ENCODE measurements at regions not wholly inside any gene's neighbourhood (a gene's known extent, or its start where the extent isn't known, plus 50 kb on each side); places are given as distances from the start of the nearest gene placed in this dataset.

DNA sequence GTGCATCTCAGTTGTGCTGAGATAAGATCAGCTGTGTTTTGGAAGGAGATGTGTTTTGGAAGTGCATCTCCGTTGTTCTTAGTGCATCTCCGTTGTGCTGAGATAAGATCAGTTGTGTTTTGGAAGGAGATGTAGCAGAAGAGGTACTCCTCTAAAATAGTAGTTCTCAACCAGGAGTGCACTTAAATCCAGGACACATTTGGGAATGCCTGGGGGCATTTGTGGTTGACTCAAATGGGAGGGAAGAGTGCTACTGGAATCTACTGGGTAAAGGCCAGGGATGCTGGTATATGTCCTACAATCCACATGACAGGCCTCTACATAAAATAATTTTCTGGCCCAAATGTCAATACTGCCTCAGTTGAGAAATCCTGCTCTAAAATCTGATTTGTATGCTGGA, 70.8 kb upstream of the CHRDL1 start:
- TF ChIP-seq GATA2 (IDR thresholded peaks at IDR 0.05; ENCODE audit: insufficient read depth, insufficient read length, low read depth, low read length) (no peak), POLR2AphosphoS5 (IDR thresholded peaks at IDR 0.05; ENCODE audit: insufficient read depth, low read depth, low read length) (no peak), MYC (IDR thresholded peaks at IDR 0.05; ENCODE audit: low read depth, low read length) (no peak), EZH2 (IDR thresholded peaks at IDR 0.05; ENCODE audit: borderline replicate concordance, low read depth, low read length, severe bottlenecking) (no peak), POLR2A (IDR thresholded peaks at IDR 0.05; ENCODE audit: low read depth, low read length) (no peak), JUN (IDR thresholded peaks at IDR 0.05; ENCODE audit: borderline replicate concordance, insufficient read depth, insufficient read length, low read depth) (no peak), FOS (IDR thresholded peaks at IDR 0.05; ENCODE audit: borderline replicate concordance, insufficient read depth, low read length) (no peak)
- TF ChIP-seq, protein P1, sequence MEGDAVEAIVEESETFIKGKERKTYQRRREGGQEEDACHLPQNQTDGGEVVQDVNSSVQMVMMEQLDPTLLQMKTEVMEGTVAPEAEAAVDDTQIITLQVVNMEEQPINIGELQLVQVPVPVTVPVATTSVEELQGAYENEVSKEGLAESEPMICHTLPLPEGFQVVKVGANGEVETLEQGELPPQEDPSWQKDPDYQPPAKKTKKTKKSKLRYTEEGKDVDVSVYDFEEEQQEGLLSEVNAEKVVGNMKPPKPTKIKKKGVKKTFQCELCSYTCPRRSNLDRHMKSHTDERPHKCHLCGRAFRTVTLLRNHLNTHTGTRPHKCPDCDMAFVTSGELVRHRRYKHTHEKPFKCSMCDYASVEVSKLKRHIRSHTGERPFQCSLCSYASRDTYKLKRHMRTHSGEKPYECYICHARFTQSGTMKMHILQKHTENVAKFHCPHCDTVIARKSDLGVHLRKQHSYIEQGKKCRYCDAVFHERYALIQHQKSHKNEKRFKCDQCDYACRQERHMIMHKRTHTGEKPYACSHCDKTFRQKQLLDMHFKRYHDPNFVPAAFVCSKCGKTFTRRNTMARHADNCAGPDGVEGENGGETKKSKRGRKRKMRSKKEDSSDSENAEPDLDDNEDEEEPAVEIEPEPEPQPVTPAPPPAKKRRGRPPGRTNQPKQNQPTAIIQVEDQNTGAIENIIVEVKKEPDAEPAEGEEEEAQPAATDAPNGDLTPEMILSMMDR (IDR thresholded peaks at IDR 0.05; ENCODE audit: extremely low read depth in 1 of 2, insufficient read depth in 1 of 2, low read depth in 1 of 2, low read length in 2 of 2), result no peak
- TF ChIP-seq, protein P2, sequence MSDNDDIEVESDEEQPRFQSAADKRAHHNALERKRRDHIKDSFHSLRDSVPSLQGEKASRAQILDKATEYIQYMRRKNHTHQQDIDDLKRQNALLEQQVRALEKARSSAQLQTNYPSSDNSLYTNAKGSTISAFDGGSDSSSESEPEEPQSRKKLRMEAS (IDR thresholded peaks at IDR 0.05; ENCODE audit: insufficient read depth, insufficient read length), result no peak
- Histone ChIP-seq H3K27me3 (ENCODE audit: control insufficient read depth in 2 of 2, insufficient read depth in 2 of 2, low read length in 2 of 2) (no peaks in the 10 kb centered on the region), H4K20me1 (replicated peaks; ENCODE audit: control insufficient read depth, extremely low read depth, insufficient read depth, low read length) (no peaks in the 10 kb centered on the region), H3K79me2 (ENCODE audit: control insufficient read depth, insufficient read depth, low read length) (no peaks in the 10 kb centered on the region), H3K9ac (replicated peaks; ENCODE audit: extremely low read depth, insufficient read depth, low read length) (no peak overlapping the region), H3K36me3 (ENCODE audit: control insufficient read depth in 2 of 2, extremely low read depth in 1 of 2, insufficient read depth in 2 of 2, low read length in 2 of 2) (no peaks in the 10 kb centered on the region), H3K27ac (ENCODE audit: insufficient read depth, low read depth, low read length) (no peak overlapping the region), H2AFZ (ENCODE audit: low read depth, low read length) (no peak overlapping the region), H3K4me2 (ENCODE audit: insufficient read depth, low read length) (no peak overlapping the region), H3K4me1 (ENCODE audit: control insufficient read depth, extremely low read depth, insufficient read depth, low read length) (no peaks in the 10 kb centered on the region), H3K9me1 (replicated peaks; ENCODE audit: control insufficient read depth, extremely low read depth, insufficient read depth, low read length) (no peaks in the 10 kb centered on the region), H3K4me3 (replicated peaks in 1 of 3; ENCODE audit: insufficient read depth in 1 of 3, low read depth in 1 of 3, low read length in 3 of 3) (no peak overlapping the region), H3K9me3 (replicated peaks; ENCODE audit: control insufficient read depth, insufficient read depth, low read length) (no peaks in the 10 kb centered on the region)
- dilution Hi-C loops (cut with MboI; ENCODE audit: extremely low pct_ligation_motif_present, low sequenced_read_pairs) (no loop called here), intact Hi-C loops (cut with micrococcal nuclease) (no loop called here)
- FAIRE-seq, result no peak
- ChIA-PET POLR2A (no interaction called here), CTCF (no interaction called here)
- no peak for DNase-seq (ENCODE audit: low read depth, low spot score)
- BruUV-seq (replicated peaks), result no TSS peak

Measured in endothelial cell of umbilical vein (primary cell).